HG03342 (cell line): ENCODE measurements at regions not wholly inside any gene's neighbourhood (a gene's known extent, or its start where the extent isn't known, plus 50 kb on each side); places are given as distances from the start of the nearest gene placed in this dataset.

Experiments
- ATAC-seq: cut with Tn5 transposase; IDR thresholded peaks from one replicate; pipeline ENCODE4 v1.9.1; 2021; ENCODE audit warnings: mild to moderate bottlenecking, moderate library complexity; ENCODE audit not compliant: unreplicated experiment

DNA sequence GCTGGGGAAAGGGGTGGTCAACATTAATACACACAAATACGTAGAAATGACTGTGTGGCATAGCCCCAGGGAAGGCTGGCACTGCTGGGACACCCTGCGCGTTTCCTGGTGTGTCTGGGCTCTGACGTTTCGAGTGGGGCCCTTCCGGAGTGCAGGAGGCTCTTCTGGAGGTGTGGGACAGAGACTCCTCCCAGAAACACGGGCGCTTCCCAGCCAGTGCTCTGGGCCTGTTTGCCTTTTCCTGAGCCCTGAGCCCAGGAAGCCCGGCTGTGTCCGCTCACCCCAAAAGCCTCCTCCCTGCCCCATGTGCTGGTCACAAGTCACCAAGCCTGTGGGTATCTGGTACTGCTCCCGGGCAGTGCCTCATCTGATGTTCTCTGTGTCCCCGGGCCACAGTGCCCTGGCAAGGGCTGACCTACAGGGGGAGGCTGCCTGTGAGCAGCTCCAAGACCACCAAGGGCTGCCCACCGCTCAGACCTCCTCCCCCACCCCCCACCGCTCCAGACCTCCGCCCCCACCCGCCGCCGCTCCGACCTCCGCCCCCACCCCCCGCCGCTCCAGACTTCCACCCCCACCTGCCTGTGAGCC is 1133.3 kb downstream of the BRD1 start:
- ATAC-seq = no peak

DNA sequence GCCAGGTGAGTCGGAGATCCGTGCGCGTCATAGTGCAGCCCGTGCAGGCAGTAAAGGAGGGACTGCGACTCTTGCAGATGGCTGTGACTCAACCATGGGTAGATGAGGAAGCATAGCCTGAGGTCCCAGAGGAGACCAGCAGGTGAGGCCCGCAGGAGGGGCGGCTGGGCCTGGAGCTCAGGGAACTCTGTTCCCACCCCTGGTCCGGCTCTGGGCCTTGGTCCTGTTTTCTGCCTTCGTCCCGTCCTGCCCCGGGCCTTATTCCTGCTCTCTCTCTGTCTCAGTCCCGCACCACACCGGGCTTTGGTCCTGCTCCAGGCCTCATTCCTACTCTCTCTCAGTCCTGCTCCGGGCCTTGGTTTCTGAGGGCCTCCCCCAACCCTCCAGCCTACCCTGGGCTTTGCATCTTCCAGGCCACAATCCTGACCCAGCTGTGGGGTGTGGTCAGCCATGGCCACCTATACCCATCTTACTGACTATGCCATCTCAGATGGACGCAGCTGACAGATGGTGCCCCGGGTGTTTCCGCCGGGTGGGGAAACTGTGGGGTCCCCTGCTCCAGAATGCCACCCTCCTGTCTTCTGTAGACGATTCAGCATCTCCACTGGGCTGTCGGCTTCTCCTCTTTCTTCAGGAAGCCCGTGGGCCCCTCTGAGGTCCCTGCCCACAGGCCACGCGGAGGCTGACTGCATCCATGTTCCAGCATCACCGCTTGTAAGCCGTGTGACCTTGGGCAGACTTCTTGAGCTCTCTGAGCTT is 1134.1 kb downstream of the BRD1 start:
- no peak for ATAC-seq

DNA sequence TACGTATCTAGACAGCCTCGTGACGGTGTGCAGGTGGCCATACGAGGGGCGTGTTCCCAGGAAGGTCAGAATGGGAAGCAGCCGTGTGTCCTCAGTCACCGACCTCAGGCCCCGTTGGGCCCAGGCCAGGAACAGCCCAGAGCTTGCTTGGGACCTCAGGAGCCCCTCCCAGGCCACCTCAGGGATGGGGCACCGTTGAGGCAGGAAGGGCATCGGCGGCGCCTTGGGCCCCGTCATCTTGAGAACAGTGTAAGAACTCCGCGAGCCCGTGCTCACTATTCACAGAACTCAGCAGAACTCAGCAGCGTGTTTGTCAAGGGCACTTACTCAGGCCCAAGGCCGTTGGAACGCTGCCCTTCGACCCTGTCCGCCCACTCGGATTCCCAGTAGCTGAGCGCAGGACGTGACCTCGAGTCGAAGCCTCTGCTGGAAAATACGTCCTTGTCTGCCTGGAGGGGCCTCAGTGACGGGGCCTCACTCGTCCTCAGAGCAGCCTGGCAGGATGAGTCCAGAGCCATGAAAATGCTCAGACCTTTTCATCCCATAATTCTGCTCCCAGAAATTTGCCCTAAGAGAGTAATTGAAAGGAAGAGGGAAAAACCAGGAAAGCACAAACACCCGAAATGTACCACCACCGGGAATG is 1134.8 kb downstream of the BRD1 start:
- ATAC-seq = no peak

GRCh38 chr22:48691431-48691851 is 1136.2 kb downstream of the BRD1 start:
- ATAC-seq = no peak

GRCh38 chr22:48690583-48691317 is 1136.9 kb downstream of the BRD1 start:
- no peak for ATAC-seq

- ATAC-seq = no peak
Measured at GRCh38 chr22:48689206-48689605, 1138.5 kb downstream of the BRD1 start.

DNA sequence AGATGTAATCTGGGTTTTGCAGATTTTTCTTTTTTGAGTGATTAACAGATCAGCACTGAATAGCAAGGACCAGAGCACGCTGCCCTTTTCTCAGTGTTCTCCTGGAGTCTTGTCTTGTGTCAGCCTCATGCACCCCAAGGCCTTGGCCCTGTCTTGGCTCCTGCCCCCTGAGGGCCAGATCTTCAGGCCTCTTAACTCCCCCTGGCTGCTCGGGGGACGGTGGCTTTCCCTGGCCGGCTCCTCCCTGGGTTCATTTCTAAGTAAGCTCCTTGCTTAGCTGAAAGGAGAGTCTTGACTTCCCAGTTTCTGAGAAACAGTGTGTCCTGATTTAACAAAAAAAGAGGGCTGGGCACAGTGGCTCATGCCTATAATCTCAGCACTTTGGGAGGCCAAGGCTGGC is 1139.3 kb downstream of the BRD1 start:
- no peak for ATAC-seq

DNA sequence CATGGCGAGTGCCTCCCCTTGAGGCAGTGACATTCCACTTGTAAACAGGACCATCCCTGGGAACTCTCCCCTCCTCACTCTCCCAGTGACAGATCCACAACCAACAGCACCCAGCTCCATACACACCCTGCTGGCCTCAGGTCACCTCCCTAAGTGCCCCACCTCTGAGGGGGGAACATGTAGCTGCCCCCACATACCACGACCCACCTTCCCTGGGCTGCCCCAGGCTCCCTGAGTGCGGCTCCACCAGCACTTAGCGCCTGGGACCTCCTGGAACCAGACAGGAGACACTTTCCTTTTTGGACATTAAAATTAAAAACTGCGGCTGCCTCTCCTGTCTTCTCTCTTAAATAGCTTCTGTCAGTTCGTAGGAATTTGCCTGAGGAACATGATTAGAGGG is 1140.1 kb downstream of the BRD1 start:
- no peak for ATAC-seq

DNA sequence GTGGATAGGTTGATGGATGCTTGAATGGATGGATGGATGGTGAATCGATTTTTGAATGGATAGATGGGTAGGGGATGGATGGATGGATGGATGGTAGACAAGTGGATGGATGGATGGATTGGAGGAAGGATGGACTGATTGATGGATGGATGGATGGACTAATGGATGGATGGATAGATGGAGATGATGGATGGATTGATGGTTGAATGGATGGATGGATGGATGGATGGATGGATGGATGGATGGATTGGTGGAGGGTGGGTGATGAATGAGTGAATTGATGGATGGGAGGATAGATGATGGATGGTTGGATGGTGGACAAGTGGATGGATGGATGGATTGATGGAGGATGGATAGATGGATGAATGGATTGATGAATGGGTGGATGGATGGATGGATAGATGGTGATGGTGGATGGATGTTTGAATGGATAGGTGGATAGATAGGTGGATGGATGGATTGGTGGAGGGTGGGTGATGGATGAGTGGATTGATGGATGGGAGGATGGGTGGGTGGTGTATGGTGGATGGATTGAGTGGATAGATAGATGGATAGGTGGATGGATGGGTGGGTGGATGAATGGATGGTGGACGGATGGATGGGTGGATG is 1140.9 kb downstream of the BRD1 start:
- no peak for ATAC-seq

- no peak for ATAC-seq
Measured at GRCh38 chr22:48685767-48686166, 1141.9 kb downstream of the BRD1 start.

DNA sequence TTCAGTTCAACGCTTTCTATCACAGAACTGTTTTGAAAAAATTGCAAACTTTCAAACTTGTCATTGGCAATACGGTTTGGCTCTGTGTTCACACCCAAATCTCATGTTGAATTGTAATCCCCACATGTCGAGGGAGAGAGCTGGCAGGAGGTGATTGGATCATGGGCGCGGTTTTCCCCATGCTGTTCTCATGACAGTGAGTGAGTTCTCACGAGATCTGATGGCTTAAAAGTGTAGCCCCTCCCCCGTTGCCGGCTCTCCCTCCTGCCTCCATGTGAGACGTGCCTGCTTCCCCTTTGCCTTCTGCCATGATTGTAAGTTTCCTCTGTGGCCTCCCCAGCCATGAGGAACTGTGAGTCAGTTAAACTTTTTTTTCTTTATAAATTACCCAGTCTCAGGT is 1144.0 kb downstream of the BRD1 start:
- ATAC-seq = no peak

GRCh38 chr22:48682504-48682903 is 1145.2 kb downstream of the BRD1 start:
- no peak for ATAC-seq

DNA sequence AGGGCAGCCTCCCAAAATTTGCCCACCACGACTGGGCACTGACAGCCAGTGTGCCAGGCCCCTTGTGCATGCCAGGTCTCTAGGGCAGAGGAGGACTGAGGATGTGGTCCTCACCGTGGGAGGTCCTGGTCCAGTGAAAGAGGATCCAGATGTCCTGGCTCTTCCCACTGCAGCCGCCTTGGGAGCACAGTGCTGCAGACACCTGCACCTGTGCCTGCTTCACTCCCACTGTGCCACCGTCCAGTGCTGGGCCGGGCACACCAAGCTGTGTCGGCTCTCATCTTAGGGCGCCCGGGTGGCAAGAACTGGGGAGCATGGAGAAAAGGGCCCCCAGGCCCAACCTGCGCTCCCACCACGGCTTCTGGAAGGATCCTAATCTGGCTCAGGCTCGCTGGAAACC is 1147.1 kb downstream of the BRD1 start:
- ATAC-seq = no peak

GRCh38 chr22:48679656-48680555 is 1147.8 kb downstream of the BRD1 start:
- ATAC-seq = no peak

- ATAC-seq = no peak
Measured at GRCh38 chr22:48678171-48679135, 1149.2 kb downstream of the BRD1 start.

GRCh38 chr22:48677621-48678020 is 1150.1 kb downstream of the BRD1 start:
- no peak for ATAC-seq

- no peak for ATAC-seq
Measured at GRCh38 chr22:48677168-48677520, 1150.5 kb downstream of the BRD1 start.

- no peak for ATAC-seq
Measured at GRCh38 chr22:48676266-48677167, 1151.2 kb downstream of the BRD1 start.
